ENCODE measurements at regions not wholly inside any gene's neighbourhood (a gene's known extent, or its start where the extent isn't known, plus 50 kb on each side); places are given as distances from the start of the nearest gene placed in this dataset.

DNA sequence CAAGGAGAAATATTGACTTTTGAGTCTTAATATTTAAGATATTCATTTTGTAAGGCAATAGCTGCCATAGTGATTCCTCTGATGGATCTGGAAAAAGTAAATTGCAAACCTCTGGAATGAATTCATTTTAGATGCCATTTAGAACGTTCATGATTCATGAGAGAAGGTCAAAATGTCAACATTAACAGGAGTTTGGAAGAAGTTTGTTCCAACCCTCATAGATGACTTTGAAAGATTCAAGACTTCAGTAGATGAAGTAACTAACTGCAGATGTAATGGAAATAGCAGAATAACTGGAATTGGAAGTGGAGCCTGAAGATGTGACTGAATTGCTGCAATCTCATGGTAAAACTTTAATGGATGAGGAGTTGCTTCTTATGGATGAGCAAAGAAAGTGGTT lies 100.9 kb upstream of the CCN2 start:
- H3K27ac Mint-ChIP-seq (ENCODE audit: unreplicated experiment), result no peak overlapping the region
- Histone ChIP-seq H3K27me3 (ENCODE audit: insufficient read depth, low read length) (no peaks in the 10 kb centered on the region), H4K20me1 (ENCODE audit: insufficient read depth, low read length) (no peaks in the 10 kb centered on the region), H3K27ac (ENCODE audit: low read depth, low read length) (no peak overlapping the region), H2AFZ (ENCODE audit: low read depth, low read length) (no peak overlapping the region), H3K9me3 (ENCODE audit: insufficient read depth, low read depth, low read length) (no peaks in the 10 kb centered on the region), H3K36me3 (ENCODE audit: insufficient read depth, low read length) (no peaks in the 10 kb centered on the region), H3K79me2 (ENCODE audit: insufficient read depth, low read length) (no peaks in the 10 kb centered on the region), H3K9ac (ENCODE audit: low read length) (no peak overlapping the region), H3K4me2 (ENCODE audit: low read length) (no peak overlapping the region), H3K4me1 (ENCODE audit: insufficient read depth, low read length) (peaks cover 4% of the 10 kb centered on the region), H3K4me3 (ENCODE audit: insufficient read depth, low read depth, low read length) (no peak overlapping the region)
- peaks cover 3% of the 10 kb centered on the region for H3K4me1 Mint-ChIP-seq (ENCODE audit: low read depth, unreplicated experiment)
- H3K27me3 Mint-ChIP-seq (ENCODE audit: low read depth, unreplicated experiment), result no peaks in the 10 kb centered on the region
- peaks cover under 1% of the 10 kb centered on the region for H3K9me3 Mint-ChIP-seq (ENCODE audit: unreplicated experiment)
- FAIRE-seq, result no peak
- no peak for DNase-seq (ENCODE audit: low read depth)
- H3K4me3 Mint-ChIP-seq (ENCODE audit: unreplicated experiment), result no peak overlapping the region
- peaks cover 2% of the 10 kb centered on the region for H3K36me3 Mint-ChIP-seq (ENCODE audit: low read depth, unreplicated experiment)
- no peak for TF ChIP-seq EZH2 (IDR thresholded peaks at IDR 0.05; ENCODE audit: insufficient read depth, low read length)
- TF ChIP-seq, protein P1, sequence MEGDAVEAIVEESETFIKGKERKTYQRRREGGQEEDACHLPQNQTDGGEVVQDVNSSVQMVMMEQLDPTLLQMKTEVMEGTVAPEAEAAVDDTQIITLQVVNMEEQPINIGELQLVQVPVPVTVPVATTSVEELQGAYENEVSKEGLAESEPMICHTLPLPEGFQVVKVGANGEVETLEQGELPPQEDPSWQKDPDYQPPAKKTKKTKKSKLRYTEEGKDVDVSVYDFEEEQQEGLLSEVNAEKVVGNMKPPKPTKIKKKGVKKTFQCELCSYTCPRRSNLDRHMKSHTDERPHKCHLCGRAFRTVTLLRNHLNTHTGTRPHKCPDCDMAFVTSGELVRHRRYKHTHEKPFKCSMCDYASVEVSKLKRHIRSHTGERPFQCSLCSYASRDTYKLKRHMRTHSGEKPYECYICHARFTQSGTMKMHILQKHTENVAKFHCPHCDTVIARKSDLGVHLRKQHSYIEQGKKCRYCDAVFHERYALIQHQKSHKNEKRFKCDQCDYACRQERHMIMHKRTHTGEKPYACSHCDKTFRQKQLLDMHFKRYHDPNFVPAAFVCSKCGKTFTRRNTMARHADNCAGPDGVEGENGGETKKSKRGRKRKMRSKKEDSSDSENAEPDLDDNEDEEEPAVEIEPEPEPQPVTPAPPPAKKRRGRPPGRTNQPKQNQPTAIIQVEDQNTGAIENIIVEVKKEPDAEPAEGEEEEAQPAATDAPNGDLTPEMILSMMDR (IDR thresholded peaks at IDR 0.05; ENCODE audit: insufficient read depth, low read depth, low read length), result no peak

DNA sequence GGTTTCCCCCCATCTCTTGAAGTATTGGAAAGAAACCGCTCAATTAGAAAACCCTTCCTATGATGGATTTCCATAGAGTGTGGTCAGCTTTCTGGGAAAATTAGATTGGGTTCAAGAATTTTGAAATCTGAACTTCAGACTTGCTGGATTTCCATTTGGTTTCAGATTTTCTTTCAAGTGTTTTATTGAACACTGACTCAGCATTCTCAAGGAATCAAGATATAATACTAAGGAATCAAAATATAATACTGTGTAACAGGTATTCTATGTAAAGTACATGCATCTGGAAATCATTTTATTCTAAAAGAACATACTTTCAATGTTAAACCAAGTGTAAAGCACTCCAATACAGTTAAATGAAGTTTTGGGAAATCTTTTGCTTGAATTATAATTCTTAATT lies 94.7 kb upstream of the CCN2 start:
- H3K79me2 ChIP-seq (ENCODE audit: insufficient read depth, low read length), result no peaks in the 10 kb centered on the region
- no peaks in the 10 kb centered on the region for H3K4me1 ChIP-seq (ENCODE audit: insufficient read depth, low read length)
- H3K9me3 ChIP-seq (ENCODE audit: insufficient read depth, low read depth, low read length), result no peaks in the 10 kb centered on the region
- Mint-ChIP-seq H3K4me3 (ENCODE audit: unreplicated experiment) (no peak overlapping the region), H3K27ac (ENCODE audit: unreplicated experiment) (no peak overlapping the region), H3K9me3 (ENCODE audit: unreplicated experiment) (no peaks in the 10 kb centered on the region), H3K27me3 (ENCODE audit: low read depth, unreplicated experiment) (no peaks in the 10 kb centered on the region), H3K36me3 (ENCODE audit: low read depth, unreplicated experiment) (no peaks in the 10 kb centered on the region), H3K4me1 (ENCODE audit: low read depth, unreplicated experiment) (peaks cover 5% of the 10 kb centered on the region)
- DNase-seq (ENCODE audit: low read depth), result no peak
- H3K4me3 ChIP-seq (ENCODE audit: insufficient read depth, low read depth, low read length), result no peak overlapping the region
- no peak for TF ChIP-seq EZH2 (IDR thresholded peaks at IDR 0.05; ENCODE audit: insufficient read depth, low read length)
- TF ChIP-seq, protein P1 (IDR thresholded peaks at IDR 0.05; ENCODE audit: insufficient read depth, low read depth, low read length), result no peak
- no peaks in the 10 kb centered on the region for H3K36me3 ChIP-seq (ENCODE audit: insufficient read depth, low read length)
- no peak overlapping the region for H3K9ac ChIP-seq (ENCODE audit: low read length)
- no peaks in the 10 kb centered on the region for H3K27me3 ChIP-seq (ENCODE audit: insufficient read depth, low read length)
- FAIRE-seq, result no peak
- H4K20me1 ChIP-seq (ENCODE audit: insufficient read depth, low read length), result no peaks in the 10 kb centered on the region
- H2AFZ ChIP-seq (ENCODE audit: low read depth, low read length), result no peak overlapping the region
- H3K27ac ChIP-seq (ENCODE audit: low read depth, low read length), result no peak overlapping the region
- no peak overlapping the region for H3K4me2 ChIP-seq (ENCODE audit: low read length)

DNA sequence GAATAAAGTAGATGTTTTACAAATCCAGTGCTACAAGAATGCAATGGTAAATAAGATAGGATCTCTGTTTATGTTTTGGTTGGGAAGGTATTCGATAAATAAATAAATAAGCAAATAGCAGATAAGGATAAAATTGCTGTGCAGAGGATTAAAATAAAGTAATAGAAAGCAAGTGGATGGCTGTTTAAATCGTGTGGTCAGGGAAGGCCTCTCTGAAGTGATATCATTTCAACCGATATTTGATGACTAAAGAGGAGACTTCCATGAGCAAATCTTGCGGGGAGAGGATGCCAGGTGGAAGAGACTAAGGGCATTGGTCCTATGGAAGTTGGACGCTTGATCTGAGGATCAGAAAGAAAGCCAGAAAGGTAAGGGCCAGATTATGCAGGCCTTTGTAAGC lies 92.0 kb upstream of the CCN2 start:
- no peak overlapping the region for H3K9ac ChIP-seq (ENCODE audit: low read length)
- H3K27me3 ChIP-seq (ENCODE audit: insufficient read depth, low read length), result no peaks in the 10 kb centered on the region
- no peaks in the 10 kb centered on the region for H3K36me3 Mint-ChIP-seq (ENCODE audit: low read depth, unreplicated experiment)
- no peaks in the 10 kb centered on the region for H3K9me3 ChIP-seq (ENCODE audit: insufficient read depth, low read depth, low read length)
- DNase-seq (ENCODE audit: low read depth), result no peak
- no peak overlapping the region for H3K4me3 ChIP-seq (ENCODE audit: insufficient read depth, low read depth, low read length)
- H3K27ac Mint-ChIP-seq (ENCODE audit: unreplicated experiment), result no peak overlapping the region
- H3K4me1 ChIP-seq (ENCODE audit: insufficient read depth, low read length), result no peaks in the 10 kb centered on the region
- no peak overlapping the region for H2AFZ ChIP-seq (ENCODE audit: low read depth, low read length)
- no peaks in the 10 kb centered on the region for H4K20me1 ChIP-seq (ENCODE audit: insufficient read depth, low read length)
- H3K27me3 Mint-ChIP-seq (ENCODE audit: low read depth, unreplicated experiment), result no peaks in the 10 kb centered on the region
- no peak overlapping the region for H3K4me2 ChIP-seq (ENCODE audit: low read length)
- H3K9me3 Mint-ChIP-seq (ENCODE audit: unreplicated experiment), result no peaks in the 10 kb centered on the region
- H3K4me3 Mint-ChIP-seq (ENCODE audit: unreplicated experiment), result no peak overlapping the region
- peaks cover 5% of the 10 kb centered on the region for H3K4me1 Mint-ChIP-seq (ENCODE audit: low read depth, unreplicated experiment)
- TF ChIP-seq, protein P1 (IDR thresholded peaks at IDR 0.05; ENCODE audit: insufficient read depth, low read depth, low read length), result no peak
- TF ChIP-seq EZH2 (IDR thresholded peaks at IDR 0.05; ENCODE audit: insufficient read depth, low read length), result no peak
- FAIRE-seq, result no peak
- no peaks in the 10 kb centered on the region for H3K79me2 ChIP-seq (ENCODE audit: insufficient read depth, low read length)
- H3K36me3 ChIP-seq (ENCODE audit: insufficient read depth, low read length), result no peaks in the 10 kb centered on the region
- H3K27ac ChIP-seq (ENCODE audit: low read depth, low read length), result no peak overlapping the region
